Urinary bladder (tissue), 3 donors: ENCODE measurements at regions not wholly inside any gene's neighbourhood (a gene's known extent, or its start where the extent isn't known, plus 50 kb on each side); places are given as distances from the start of the nearest gene placed in this dataset.

ENCODE experiments used
- DNase-seq: peaks from one replicate; pipeline ENCODE4 v3.0.0-alpha.2; 2015; ENCODE audit errors: extremely low spot score
- H3K27ac ChIP-seq: one replicate; pipeline ENCODE4 v1.5.1; 2013; ENCODE audit warnings: low read depth, mild to moderate bottlenecking, moderate library complexity
- H3K36me3 ChIP-seq: one replicate; pipeline ENCODE4 v1.6.1; 2013; ENCODE audit warnings: mild to moderate bottlenecking, moderate library complexity; ENCODE audit not compliant: insufficient read depth
- H3K4me1 ChIP-seq: one replicate; pipeline ENCODE4 v1.6.1; 2013; ENCODE audit warnings: mild to moderate bottlenecking, moderate library complexity; ENCODE audit not compliant: insufficient read depth
- H3K4me3 ChIP-seq: one replicate; pipeline ENCODE4 v1.5.1; 2013; ENCODE audit warnings: low read depth, low read length
- whole genome bisulfite sequencing: extraction: QIAGEN DNeasy Blood & Tissue Kit; methylation state at CpG from one replicate; pipeline ENCODE4 v1.1.7; 2013; 5-methylcytosine and 5-hydroxymethylcytosine counted together
- donor health status: healthy with polysubstance abuse.
- donor health status: healthy.

- no peak overlapping the region for H3K27ac ChIP-seq
- H3K36me3 ChIP-seq, result no peaks in the 10 kb centered on the region
- H3K4me1 ChIP-seq, result no peaks in the 10 kb centered on the region
- DNase-seq, result no peak
- 62% methylated on average over 2 of the region's 2 CpGs for WGBS
- H3K4me3 ChIP-seq, result no peak overlapping the region
Measured at GRCh38 chr9:118483677-118484076, 779.5 kb downstream of the TLR4 start.

DNA sequence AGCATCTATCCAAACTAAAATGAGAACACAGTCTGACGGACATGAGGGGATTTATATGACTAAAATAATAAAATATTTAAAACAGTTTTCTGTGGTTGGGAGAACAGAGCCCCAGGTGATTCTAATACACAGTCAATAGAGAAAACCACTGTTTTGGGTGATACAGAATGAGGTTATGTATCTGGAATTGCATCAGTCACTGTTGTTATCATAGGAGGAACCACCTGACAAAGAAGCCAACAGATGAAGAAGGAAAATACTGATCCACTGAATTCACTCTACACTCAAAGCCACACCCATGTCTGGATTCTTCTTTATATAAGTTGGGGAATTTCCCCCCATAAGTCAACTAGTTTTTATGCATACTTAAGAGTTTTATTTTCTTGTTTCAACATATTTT, 799.0 kb downstream of the TLR4 start:
- Histone ChIP-seq H3K27ac (no peak overlapping the region), H3K4me1 (no peaks in the 10 kb centered on the region), H3K36me3 (no peaks in the 10 kb centered on the region), H3K4me3 (no peak overlapping the region)
- 68% methylated on average over 1 of the region's 1 CpG for WGBS
- no peak for DNase-seq

- H3K4me1 ChIP-seq, result no peaks in the 10 kb centered on the region
- no peak overlapping the region for H3K4me3 ChIP-seq
- no peak overlapping the region for H3K27ac ChIP-seq
- 92% methylated on average over 4 of the region's 4 CpGs for WGBS
- no peaks in the 10 kb centered on the region for H3K36me3 ChIP-seq
- no peak for DNase-seq
Measured at GRCh38 chr9:118510711-118511110, 806.5 kb downstream of the TLR4 start.

GRCh38 chr9:118515947-118516346, 811.7 kb downstream of the TLR4 start:
- Histone ChIP-seq H3K36me3 (no peaks in the 10 kb centered on the region), H3K27ac (no peak overlapping the region), H3K4me3 (no peak overlapping the region), H3K4me1 (no peaks in the 10 kb centered on the region)
- WGBS, result 55% methylated on average over 5 of the region's 5 CpGs
- DNase-seq, result no peak

- no peaks in the 10 kb centered on the region for H3K36me3 ChIP-seq
Measured at GRCh38 chr9:118521261-118521660, 817.1 kb downstream of the TLR4 start.

DNA sequence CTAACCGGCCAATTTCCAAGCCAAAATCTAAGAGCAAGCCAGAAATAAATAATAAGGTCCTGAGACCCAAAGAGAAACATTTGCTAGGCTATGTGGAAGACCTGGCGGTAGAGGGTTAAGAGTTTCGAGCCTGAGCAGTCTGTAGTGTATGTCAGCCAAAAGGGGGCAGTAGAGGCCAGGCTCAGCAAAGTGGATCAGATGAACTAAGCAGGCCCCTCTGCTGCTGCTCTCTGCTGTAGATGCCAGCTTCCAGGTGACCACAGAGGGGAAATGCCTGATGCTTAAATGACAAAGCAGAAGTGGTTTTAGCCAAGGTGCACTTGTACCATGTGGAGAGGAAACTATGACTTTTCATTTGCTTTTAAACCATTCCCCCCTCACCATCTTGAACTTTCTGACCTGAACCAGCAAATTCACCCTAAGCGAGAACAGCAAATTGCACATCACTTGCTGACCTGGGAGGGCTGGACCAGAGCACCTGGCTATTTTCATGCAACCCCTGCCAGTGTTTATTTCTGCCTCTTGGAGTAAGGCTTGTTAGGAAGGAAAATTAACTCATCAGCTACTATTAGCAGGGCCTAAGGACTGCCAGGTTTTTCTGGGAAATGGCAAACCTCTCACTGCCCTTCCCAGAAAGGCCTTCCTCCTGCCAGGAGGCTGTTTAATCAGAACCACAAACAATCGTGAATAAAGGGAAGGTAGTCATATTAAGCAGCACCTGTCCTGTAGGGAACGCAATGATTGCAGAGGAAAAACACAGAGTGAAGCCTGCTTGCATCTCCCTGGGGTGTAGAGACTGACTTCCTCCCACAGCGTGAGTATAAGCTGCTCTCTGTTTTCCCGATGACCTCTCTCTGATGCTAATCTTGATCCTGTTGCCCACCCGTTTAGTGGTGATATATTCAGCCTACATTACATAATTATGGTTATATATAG, 818.2 kb downstream of the TLR4 start:
- no peaks in the 10 kb centered on the region for H3K4me1 ChIP-seq
- whole genome bisulfite sequencing, result 47% methylated on average over 9 of the region's 9 CpGs
- H3K27ac ChIP-seq, result no peak overlapping the region
- DNase-seq, result no peak
- no peaks in the 10 kb centered on the region for H3K36me3 ChIP-seq
- H3K4me3 ChIP-seq, result no peak overlapping the region

More at GRCh38 chr9:118521261-118521660, 817.1 kb downstream of the TLR4 start:
- no peak for DNase-seq
- Histone ChIP-seq H3K27ac (no peak overlapping the region), H3K4me1 (no peaks in the 10 kb centered on the region), H3K4me3 (no peak overlapping the region)
- 64% methylated on average over 3 of the region's 3 CpGs for WGBS

DNA sequence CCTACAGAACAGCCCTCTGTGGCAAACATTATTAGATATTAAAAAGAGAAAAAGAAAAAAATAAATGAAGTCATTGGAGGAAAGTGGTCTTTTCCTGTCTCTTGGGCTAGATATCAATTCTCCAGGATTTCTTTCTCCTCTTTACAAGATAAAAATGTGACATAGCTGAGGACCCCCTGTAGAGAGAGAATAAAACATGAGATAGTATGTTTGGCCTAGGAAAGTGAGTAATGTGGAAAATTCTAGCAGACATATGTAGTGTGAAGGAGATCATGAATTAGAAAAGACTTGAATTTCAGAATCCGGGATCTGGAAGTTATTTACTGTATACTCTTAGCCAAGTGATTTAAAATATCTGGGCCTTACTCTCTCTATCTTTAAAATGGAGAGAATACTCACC, 823.1 kb downstream of the TLR4 start:
- no peaks in the 10 kb centered on the region for H3K36me3 ChIP-seq

GRCh38 chr9:118529210-118529609, 825.0 kb downstream of the TLR4 start:
- DNase-seq, result no peak
- Histone ChIP-seq H3K27ac (no peak overlapping the region), H3K4me3 (no peak overlapping the region), H3K4me1 (no peaks in the 10 kb centered on the region), H3K36me3 (no peaks in the 10 kb centered on the region)
- WGBS, result 8% methylated on average over 3 of the region's 3 CpGs

More for the DNA sequence above, 823.1 kb downstream of the TLR4 start:
- H3K27ac ChIP-seq, result no peak overlapping the region
- DNase-seq, result no peak
- H3K4me1 ChIP-seq, result no peaks in the 10 kb centered on the region
- WGBS, result 82% methylated on average over 1 of the region's 1 CpG
- H3K4me3 ChIP-seq, result no peak overlapping the region

DNA sequence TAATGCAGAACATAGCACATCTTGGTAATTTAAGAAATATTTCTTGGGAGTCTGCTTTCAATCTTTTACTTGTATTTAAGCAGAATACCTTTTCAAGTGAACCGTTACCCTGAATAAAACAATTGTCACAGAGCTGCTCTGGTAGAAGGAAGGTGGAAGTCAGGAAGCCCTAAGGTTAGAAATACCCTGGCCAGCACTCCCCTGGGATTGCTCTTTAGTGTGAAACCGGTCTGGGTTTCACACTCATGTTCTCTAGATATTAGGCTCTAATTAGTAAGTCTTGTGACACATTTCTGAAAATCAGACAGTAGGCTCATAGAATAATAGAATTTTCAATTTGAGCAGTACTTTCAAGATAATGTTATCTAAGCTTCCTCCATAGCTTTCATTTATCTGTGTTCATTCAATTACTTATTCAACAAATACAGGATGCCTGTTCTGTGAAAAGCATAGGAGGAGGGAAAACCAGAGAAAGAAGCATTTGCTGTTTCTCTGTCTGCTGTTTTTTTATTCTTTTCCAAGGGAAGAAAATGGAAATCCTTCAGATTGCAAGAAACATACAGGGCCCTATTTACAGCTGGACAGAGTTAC, 825.5 kb downstream of the TLR4 start:
- Histone ChIP-seq H3K27ac (no peak overlapping the region), H3K4me3 (no peak overlapping the region), H3K4me1 (no peaks in the 10 kb centered on the region), H3K36me3 (no peaks in the 10 kb centered on the region)
- no peak for DNase-seq
- 57% methylated on average over 2 of the region's 2 CpGs for WGBS

- WGBS, result 74% methylated on average over 1 of the region's 1 CpG
- Histone ChIP-seq H3K27ac (no peak overlapping the region), H3K4me3 (no peak overlapping the region), H3K4me1 (no peaks in the 10 kb centered on the region), H3K36me3 (no peaks in the 10 kb centered on the region)
- no peak for DNase-seq
Measured at GRCh38 chr9:118532592-118532991, 828.4 kb downstream of the TLR4 start.

- H3K4me1 ChIP-seq, result no peaks in the 10 kb centered on the region
- H3K4me3 ChIP-seq, result no peak overlapping the region
- H3K27ac ChIP-seq, result no peak overlapping the region
- no peak for DNase-seq
- 68% methylated on average over 3 of the region's 3 CpGs for WGBS
- no peaks in the 10 kb centered on the region for H3K36me3 ChIP-seq
Measured at GRCh38 chr9:118533101-118533500, 828.9 kb downstream of the TLR4 start.

DNA sequence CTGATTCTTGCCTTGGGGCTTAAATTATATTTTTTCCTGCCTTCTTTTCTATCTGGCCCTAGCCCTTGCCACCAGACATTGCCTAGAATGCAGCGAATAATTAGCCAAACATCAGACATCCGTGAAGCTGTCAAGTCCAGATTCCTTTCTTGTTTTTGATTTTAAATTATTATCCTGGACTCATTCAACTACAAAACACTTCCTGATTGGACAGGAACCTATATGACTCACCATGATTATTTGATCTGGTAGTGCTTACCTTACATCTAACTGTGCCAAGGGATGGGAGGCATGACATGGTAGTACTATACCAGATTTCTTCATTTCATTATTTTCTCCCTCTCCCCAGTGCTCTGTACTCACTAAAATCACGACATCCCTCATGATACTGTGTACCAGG, 829.6 kb downstream of the TLR4 start:
- no peaks in the 10 kb centered on the region for H3K4me1 ChIP-seq
- WGBS, result 72% methylated on average over 3 of the region's 3 CpGs
- H3K4me3 ChIP-seq, result no peak overlapping the region
- DNase-seq, result no peak
- no peaks in the 10 kb centered on the region for H3K36me3 ChIP-seq
- H3K27ac ChIP-seq, result no peak overlapping the region

- WGBS, result 84% methylated on average over 4 of the region's 4 CpGs
- H3K4me1 ChIP-seq, result no peaks in the 10 kb centered on the region
Measured at GRCh38 chr9:118536153-118536552, 832.0 kb downstream of the TLR4 start.

GRCh38 chr9:118538959-118539358, 830.3 kb downstream of the BRINP1 start:
- no peaks in the 10 kb centered on the region for H3K4me1 ChIP-seq
- H3K36me3 ChIP-seq, result no peaks in the 10 kb centered on the region
- H3K4me3 ChIP-seq, result no peak overlapping the region
- 63% methylated on average over 2 of the region's 2 CpGs for WGBS
- no peak for DNase-seq
- H3K27ac ChIP-seq, result no peak overlapping the region

More at GRCh38 chr9:118536153-118536552, 832.0 kb downstream of the TLR4 start:
- Histone ChIP-seq H3K4me3 (no peak overlapping the region), H3K36me3 (no peaks in the 10 kb centered on the region), H3K27ac (no peak overlapping the region)
- no peak for DNase-seq
